HG03066 (cell line): ENCODE measurements at regions not wholly inside any gene's neighbourhood (a gene's known extent, or its start where the extent isn't known, plus 50 kb on each side); places are given as distances from the start of the nearest gene placed in this dataset.

Experiments used
- ATAC-seq: cut with Tn5 transposase; IDR thresholded peaks from one replicate; pipeline ENCODE4 v1.9.1; 2021; ENCODE audit warnings: low read depth; ENCODE audit not compliant: unreplicated experiment

DNA sequence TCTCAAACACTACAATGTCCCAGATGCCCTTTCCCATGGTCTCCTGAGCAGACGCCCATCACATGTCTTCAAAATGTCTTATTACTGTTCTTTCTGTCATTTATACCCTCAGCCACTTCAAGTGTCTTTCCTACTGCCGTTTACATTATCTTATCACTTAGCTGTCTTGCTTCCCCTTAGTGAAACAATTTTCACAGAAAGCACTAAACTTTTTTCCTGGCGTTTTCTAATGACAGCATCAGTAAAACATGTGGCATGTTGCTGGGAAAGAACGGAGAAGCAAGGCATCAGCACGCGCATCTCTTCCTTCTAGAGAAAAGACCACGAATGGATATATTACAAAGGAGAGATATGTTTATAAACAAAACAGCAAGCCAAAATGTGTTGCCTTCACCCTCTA lies 189.7 kb upstream of the SLIT2 start:
- no peak for ATAC-seq

GRCh38 chr4:20050768-20051167 lies 200.9 kb upstream of the SLIT2 start:
- ATAC-seq, result no peak

DNA sequence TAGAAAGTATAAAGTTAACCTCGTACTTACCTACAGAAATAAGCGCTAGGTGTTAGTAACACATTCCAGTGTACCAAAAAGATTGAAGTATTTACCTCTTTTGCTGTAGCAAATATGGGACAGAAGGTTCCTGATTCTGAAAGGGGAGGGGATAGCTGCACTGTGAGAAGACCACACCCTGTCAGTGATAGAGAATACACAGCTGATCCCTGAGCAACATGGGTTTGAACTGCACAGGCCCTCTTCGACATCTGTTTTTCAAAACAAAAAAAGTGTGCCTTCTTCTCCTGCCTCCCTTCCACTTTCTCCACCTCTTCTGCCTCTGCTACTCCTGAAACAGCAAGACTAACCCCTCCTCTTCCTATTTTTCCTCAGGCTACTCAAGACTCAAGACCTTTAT lies 201.8 kb upstream of the SLIT2 start:
- ATAC-seq, result no peak

DNA sequence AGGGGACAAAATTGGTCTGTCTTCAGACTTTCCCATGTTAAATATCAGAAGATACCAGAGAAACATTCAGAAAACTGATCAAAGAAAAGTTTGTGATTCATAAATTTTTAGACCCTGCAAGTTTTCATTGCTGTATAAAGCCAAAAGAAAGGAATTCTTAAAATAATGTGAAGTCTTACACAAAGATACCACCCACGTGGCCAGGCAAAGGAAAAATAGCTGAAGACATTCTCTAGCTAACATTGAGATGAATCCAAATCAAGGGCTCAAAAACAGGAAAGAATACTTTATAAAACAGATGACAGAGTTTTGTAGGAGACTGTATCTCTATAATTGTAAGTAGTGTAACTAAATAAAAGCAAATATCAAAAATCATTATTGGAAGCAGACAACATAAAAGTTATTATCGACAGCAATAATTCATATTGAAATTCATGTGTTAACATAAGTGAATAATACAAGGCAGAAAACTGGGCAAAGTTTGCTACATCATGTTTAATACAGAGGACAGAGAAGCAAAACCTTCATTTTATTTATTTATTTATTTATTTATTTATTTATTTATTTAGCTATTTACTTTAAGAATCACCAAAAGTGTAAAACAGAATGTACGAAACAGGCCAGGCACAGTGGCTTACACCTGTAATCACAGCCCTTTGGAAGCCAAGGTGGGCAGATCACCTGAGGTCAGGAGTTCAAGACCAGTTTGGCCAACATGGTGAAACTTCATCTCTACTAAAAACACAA lies 204.6 kb upstream of the SLIT2 start:
- ATAC-seq, result no peak

GRCh38 chr4:20046179-20046578 lies 205.5 kb upstream of the SLIT2 start:
- no peak for ATAC-seq

DNA sequence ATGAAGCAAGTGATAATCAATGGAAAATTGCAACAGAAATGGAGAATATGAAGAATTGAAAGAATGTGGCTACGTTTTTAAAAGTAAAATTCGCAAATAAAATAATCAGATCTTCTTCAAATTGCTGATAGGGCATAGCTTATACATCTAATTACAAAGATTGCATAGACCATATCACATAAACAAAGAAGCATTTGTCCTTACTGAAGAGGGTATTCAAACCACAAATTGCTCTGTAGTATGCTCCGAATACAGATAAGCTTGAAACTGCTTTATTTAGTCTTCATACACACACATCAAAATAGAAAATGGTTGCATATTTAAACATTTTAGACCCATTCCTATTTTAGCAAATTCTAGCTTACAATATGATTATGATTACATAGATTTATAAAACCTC lies 206.7 kb upstream of the SLIT2 start:
- no peak for ATAC-seq

DNA sequence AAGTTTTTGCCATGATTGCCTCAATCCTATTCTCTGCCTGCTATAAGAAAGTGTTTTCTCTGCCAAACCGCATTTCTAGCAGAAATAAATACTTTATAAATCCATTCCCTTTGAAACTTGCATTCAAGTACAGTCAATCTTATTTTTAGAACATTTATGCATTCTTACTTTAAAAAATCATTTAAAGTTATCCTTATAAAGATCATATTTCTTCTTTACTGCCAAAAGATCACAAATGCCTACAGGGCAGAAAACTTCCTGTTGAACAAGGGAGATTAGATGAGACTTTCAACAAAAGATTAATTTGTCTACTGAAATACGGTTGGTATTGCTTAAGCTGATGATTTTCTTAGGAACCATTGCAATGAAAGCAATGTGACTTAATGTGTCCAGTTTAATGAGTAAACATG lies 207.2 kb upstream of the SLIT2 start:
- ATAC-seq, result no peak

DNA sequence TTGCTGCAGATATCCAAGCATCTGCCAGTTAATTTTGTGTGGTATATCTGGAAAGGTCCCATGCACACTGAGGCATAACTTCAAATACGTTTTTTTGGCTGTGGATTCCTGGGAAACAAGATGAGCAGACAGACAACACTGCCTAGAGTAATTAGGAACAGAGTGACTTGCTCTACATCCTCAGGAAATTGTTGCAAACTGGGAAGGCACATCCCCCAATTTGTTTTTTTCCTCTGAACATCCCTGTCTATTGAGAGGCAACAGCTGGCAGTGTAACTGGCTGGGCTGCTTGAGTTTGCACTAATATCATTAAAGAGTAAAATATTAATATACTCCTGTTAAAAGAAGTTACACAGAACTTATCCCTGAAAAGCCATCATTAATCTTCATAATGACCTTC lies 207.7 kb upstream of the SLIT2 start:
- ATAC-seq, result no peak

- ATAC-seq, result no peak
These were observed 208.9 kb upstream of the SLIT2 start for GRCh38 chr4:20042769-20043168.

- ATAC-seq, result no peak
These were observed 209.8 kb upstream of the SLIT2 start for GRCh38 chr4:20041839-20042407.

- ATAC-seq, result no peak
These were observed 214.0 kb upstream of the SLIT2 start for GRCh38 chr4:20037745-20038144.

- ATAC-seq, result no peak
These were observed 221.6 kb upstream of the SLIT2 start for GRCh38 chr4:20030108-20030507.

- ATAC-seq, result no peak
These were observed 223.1 kb upstream of the SLIT2 start for GRCh38 chr4:20028645-20029044.

DNA sequence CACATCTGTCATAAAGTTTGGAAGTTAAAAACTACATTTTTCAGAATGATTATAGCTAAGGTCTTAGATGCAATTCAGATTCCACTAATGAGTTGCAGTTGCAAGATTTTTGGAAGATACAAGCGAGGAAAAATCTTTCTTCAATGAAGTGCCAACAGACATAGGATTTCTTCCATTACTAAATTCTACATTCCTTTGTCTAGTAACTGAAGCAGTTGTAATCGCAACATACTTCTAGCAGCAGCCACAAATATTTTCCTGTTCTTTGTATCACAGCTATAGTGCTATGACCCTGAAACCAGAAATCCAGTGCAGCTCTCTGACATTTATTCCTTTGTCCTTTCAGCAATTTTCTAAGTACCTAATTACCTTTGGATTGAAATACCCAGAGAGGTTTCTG lies 225.2 kb upstream of the SLIT2 start:
- no peak for ATAC-seq

GRCh38 chr4:20022471-20022870 lies 229.2 kb upstream of the SLIT2 start:
- no peak for ATAC-seq

DNA sequence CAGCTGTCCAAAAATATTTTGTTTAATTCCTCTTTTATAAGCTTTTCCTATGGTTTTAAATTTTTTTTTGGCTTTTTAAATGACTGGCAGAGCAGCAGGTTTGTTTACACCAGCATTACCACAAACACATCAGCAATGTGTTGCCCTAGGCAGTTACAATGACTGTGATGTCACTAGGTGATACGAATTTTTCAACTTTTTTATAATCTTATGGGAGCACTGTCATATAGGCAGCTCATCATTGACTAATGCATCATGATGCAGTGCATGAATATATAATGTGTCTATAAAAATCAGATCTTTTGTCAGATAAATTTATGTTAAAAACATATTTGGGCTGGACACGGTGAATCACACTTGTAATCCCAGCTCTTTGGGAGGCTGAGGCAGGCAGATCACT lies 231.6 kb upstream of the SLIT2 start:
- ATAC-seq, result no peak

DNA sequence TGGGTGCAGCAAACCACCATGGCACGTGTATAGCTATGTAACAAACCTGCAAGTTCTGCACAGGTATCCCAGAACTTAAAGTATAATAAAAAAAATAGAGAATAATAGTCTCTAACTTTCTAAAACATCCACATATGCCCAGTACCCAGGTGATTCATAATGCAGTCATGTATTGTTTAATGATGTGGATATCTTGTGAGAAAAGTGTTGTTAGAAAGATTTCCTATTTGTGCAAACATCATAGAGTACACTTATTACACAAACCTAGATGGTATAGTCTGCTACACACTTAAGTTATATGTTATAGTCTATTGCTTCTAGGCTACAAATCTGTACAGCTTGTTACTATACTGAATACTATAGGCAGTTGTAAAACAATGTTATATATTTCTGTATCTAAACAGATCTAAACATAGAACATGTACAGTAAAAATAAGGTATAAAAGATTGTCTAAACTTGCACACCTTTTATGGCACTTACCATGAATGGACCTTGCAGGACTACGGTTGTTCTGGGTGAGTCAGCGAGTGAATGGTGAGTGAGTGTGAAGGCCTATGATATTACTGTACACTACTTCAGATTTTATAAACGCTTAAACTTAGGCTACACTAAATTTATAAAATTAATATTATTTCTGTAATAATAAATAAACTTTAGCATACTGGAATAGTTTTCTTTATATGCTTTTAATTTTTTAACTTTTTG lies 232.2 kb upstream of the SLIT2 start:
- ATAC-seq, result no peak

GRCh38 chr4:20017777-20018115 lies 234.0 kb upstream of the SLIT2 start:
- no peak for ATAC-seq

DNA sequence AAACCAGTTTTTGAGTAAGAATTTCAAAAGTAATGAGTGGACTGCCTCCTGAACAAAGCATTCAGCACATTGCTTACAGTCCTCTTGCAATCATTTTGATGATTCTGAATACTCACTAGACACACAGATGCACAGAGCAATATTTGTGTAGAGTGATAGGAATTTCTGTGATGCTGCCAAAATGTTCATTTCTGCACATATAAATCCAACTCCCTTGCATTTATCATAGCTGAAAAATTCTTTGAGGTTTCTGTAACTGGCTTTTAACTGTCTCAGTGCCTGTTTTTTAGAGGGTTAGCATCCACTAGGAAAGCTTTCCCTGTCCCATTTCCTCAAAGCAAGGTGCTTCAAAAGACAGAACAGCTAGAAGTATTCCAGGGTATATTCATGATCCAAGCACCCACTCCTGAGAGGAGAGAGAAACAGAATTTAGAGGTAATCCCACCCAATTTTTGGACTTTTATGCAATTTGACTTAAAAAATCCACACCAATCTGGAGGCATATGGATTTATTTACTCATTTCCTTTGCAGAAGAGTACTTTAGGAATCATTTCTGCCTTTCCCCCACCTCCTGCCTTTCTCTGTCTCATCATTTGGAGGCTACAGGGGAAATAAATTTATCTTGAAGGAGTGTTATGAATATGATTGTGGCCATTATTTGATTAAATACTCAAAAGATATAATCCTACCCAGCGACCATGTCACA lies 234.5 kb upstream of the SLIT2 start:
- ATAC-seq, result no peak

- no peak for ATAC-seq
These were observed 236.0 kb upstream of the SLIT2 start for GRCh38 chr4:20015636-20016224.
